ENCODE measurements at regions not wholly inside any gene's neighbourhood (a gene's known extent, or its start where the extent isn't known, plus 50 kb on each side); places are given as distances from the start of the nearest gene placed in this dataset.

- TF ChIP-seq CTCF (IDR thresholded peaks at IDR 0.05) (no peak), POLR2A (IDR thresholded peaks at IDR 0.05) (no peak)
These were observed 165.5 kb upstream of the ESRRG start for GRCh38 chr1:216888731-216889130.

Measured in adrenal gland (tissue), 5 donors.